ENCODE measurements at regions not wholly inside any gene's neighbourhood (a gene's known extent, or its start where the extent isn't known, plus 50 kb on each side); places are given as distances from the start of the nearest gene placed in this dataset.

GRCh38 chr2:120425014-120425413 lies 79.1 kb downstream of the INHBB start:
- Histone ChIP-seq H3K27ac (replicated peaks) (no peak overlapping the region), H3K4me3 (no peak overlapping the region), H3K4me1 (no peaks in the 10 kb centered on the region), H3K36me3 (no peaks in the 10 kb centered on the region), H3K27me3 (ENCODE audit: low read depth) (peaks cover 60% of the 10 kb centered on the region), H3K9me3 (replicated peaks) (no peaks in the 10 kb centered on the region)
- intact Hi-C loops (cut with micrococcal nuclease) = no loop called here
- TF ChIP-seq CTCF (IDR thresholded peaks at IDR 0.05; ENCODE audit: borderline replicate concordance) = no peak
- DNase-seq = no peak

- H3K36me3 ChIP-seq = no peaks in the 10 kb centered on the region
- no peak for TF ChIP-seq CTCF (IDR thresholded peaks at IDR 0.05; ENCODE audit: borderline replicate concordance)
- intact Hi-C loops (cut with micrococcal nuclease) = no loop called here
- H3K27me3 ChIP-seq (ENCODE audit: low read depth) = peaks cover 66% of the 10 kb centered on the region
- H3K4me3 ChIP-seq = no peak overlapping the region
- H3K27ac ChIP-seq (replicated peaks) = no peak overlapping the region
- H3K4me1 ChIP-seq = no peaks in the 10 kb centered on the region
- H3K9me3 ChIP-seq (replicated peaks) = no peaks in the 10 kb centered on the region
- no peak for DNase-seq
Observed at GRCh38 chr2:120428748-120429147, 82.8 kb downstream of the INHBB start.

- no peaks in the 10 kb centered on the region for H3K4me1 ChIP-seq
- H3K27ac ChIP-seq (replicated peaks) = no peak overlapping the region
- DNase-seq = no peak
- H3K27me3 ChIP-seq (ENCODE audit: low read depth) = peaks cover 59% of the 10 kb centered on the region
- TF ChIP-seq CTCF (IDR thresholded peaks at IDR 0.05; ENCODE audit: borderline replicate concordance) = no peak
- no peaks in the 10 kb centered on the region for H3K9me3 ChIP-seq (replicated peaks)
- intact Hi-C loops (cut with micrococcal nuclease) = no loop called here
- no peak overlapping the region for H3K4me3 ChIP-seq
- H3K36me3 ChIP-seq = no peaks in the 10 kb centered on the region
Observed at GRCh38 chr2:120429586-120430500, 83.9 kb downstream of the INHBB start.

- TF ChIP-seq CTCF (IDR thresholded peaks at IDR 0.05; ENCODE audit: borderline replicate concordance) = no peak
- Histone ChIP-seq H3K4me3 (no peak overlapping the region), H3K4me1 (no peaks in the 10 kb centered on the region), H3K36me3 (no peaks in the 10 kb centered on the region), H3K27me3 (ENCODE audit: low read depth) (peaks cover 53% of the 10 kb centered on the region), H3K27ac (replicated peaks) (no peak overlapping the region), H3K9me3 (replicated peaks) (no peaks in the 10 kb centered on the region)
- intact Hi-C loops (cut with micrococcal nuclease) = no loop called here
- no peak for DNase-seq
Observed at GRCh38 chr2:120430501-120430830, 84.5 kb downstream of the INHBB start.

GRCh38 chr2:120430957-120431356 lies 85.0 kb downstream of the INHBB start:
- no peaks in the 10 kb centered on the region for H3K4me1 ChIP-seq
- TF ChIP-seq CTCF (IDR thresholded peaks at IDR 0.05; ENCODE audit: borderline replicate concordance) = no peak
- H3K27me3 ChIP-seq (ENCODE audit: low read depth) = peaks cover 53% of the 10 kb centered on the region
- no peak overlapping the region for H3K4me3 ChIP-seq
- H3K27ac ChIP-seq (replicated peaks) = no peak overlapping the region
- no peaks in the 10 kb centered on the region for H3K36me3 ChIP-seq
- DNase-seq = no peak
- intact Hi-C loops (cut with micrococcal nuclease) = no loop called here
- no peaks in the 10 kb centered on the region for H3K9me3 ChIP-seq (replicated peaks)

All from left ventricle myocardium inferior (tissue), 1 donor.